HepG2 (cell line): ENCODE measurements at regions not wholly inside any gene's neighbourhood (a gene's known extent, or its start where the extent isn't known, plus 50 kb on each side); places are given as distances from the start of the nearest gene placed in this dataset.
A peak's percentile ranks its signal among the peaks of the same experiment; 100 is the strongest.

Experiments used
- ATF4 ChIP-seq, 2 experiments: fragments of 450-650 bp in 1 of 2; sonication (generic) in 1 of 2; formaldehyde crosslinking; IDR thresholded peaks; 2 replicates each; pipeline versions ENCODE4 v1.5.0 to v1.8.0; 2020 to 2022; ENCODE audit warnings: mild to moderate bottlenecking in 1 of 2, missing genetic modification reagents in 1 of 2
- CSRNP2 ChIP-seq: sonication (generic); formaldehyde crosslinking; conservative IDR thresholded peaks from 2 replicates; pipeline ENCODE4 v1.8.0; 2022; ENCODE audit warnings: low read depth, missing genetic modification reagents
- DNMT1 ChIP-seq: sonication (generic); formaldehyde crosslinking; IDR thresholded peaks from 2 replicates; pipeline ENCODE4 v1.5.1; 2020; ENCODE audit warnings: mild to moderate bottlenecking, missing genetic modification reagents
- DZIP1 ChIP-seq: sonication (generic); formaldehyde crosslinking; IDR thresholded peaks from 2 replicates; pipeline ENCODE4 v1.5.0; 2020; ENCODE audit warnings: mild to moderate bottlenecking, missing genetic modification reagents
- E2F2 ChIP-seq: sonication (generic); formaldehyde crosslinking; IDR thresholded peaks from 2 replicates; pipeline ENCODE4 v1.4.0; 2020; ENCODE audit warnings: missing genetic modification reagents, borderline replicate concordance
- HDAC2 ChIP-seq: sonication (generic); formaldehyde crosslinking; IDR thresholded peaks from 2 replicates; pipeline ENCODE4 v1.4.0; 2020; ENCODE audit warnings: missing genetic modification reagents
- MLX ChIP-seq: IDR thresholded peaks from 2 replicates; pipeline ENCODE4 v1.6.1; 2016
- MYNN ChIP-seq: sonication (generic); formaldehyde crosslinking; IDR thresholded peaks from 2 replicates; pipeline ENCODE4 v1.4.0; 2020; ENCODE audit warnings: mild to moderate bottlenecking, low read depth, missing genetic modification reagents
- SMARCC2 ChIP-seq: fragments of 450-650 bp; IDR thresholded peaks from 2 replicates; pipeline ENCODE4 v1.6.1; 2017; ENCODE audit warnings: antibody characterized with exemption, mild to moderate bottlenecking
- ZBTB43 ChIP-seq: sonication (generic); formaldehyde crosslinking; conservative IDR thresholded peaks from 2 replicates; pipeline ENCODE4 v1.4.0; 2020; ENCODE audit warnings: missing genetic modification reagents
- ZNF260 ChIP-seq: sonication (generic); formaldehyde crosslinking; IDR thresholded peaks from 2 replicates; pipeline ENCODE4 v1.4.0; 2020; ENCODE audit warnings: missing genetic modification reagents, low read depth, mild to moderate bottlenecking, borderline replicate concordance
- ZNF33B ChIP-seq: sonication (generic); formaldehyde crosslinking; IDR thresholded peaks from 2 replicates; pipeline ENCODE4 v1.5.1; 2020; ENCODE audit warnings: mild to moderate bottlenecking, missing genetic modification reagents
- ZNF572 ChIP-seq: sonication (generic); formaldehyde crosslinking; IDR thresholded peaks from 2 replicates; pipeline ENCODE4 v1.5.1; 2020; ENCODE audit warnings: mild to moderate bottlenecking, missing genetic modification reagents
- ZNF605 ChIP-seq: sonication (generic); formaldehyde crosslinking; IDR thresholded peaks from 2 replicates; pipeline ENCODE4 v1.8.0; 2022; ENCODE audit warnings: mild to moderate bottlenecking, missing genetic modification reagents
- ZNF709 ChIP-seq: sonication (generic); formaldehyde crosslinking; IDR thresholded peaks from 2 replicates; pipeline ENCODE4 v1.5.0; 2020; ENCODE audit warnings: mild to moderate bottlenecking, missing genetic modification reagents
- TF ChIP-seq, protein P1 (sequence below): sonication (generic); formaldehyde crosslinking; IDR thresholded peaks from 2 replicates; pipeline ENCODE4 v1.5.1; 2020; ENCODE audit warnings: missing genetic modification reagents, mild to moderate bottlenecking, borderline replicate concordance
- TF ChIP-seq, protein P2 (sequence below): sonication (generic); formaldehyde crosslinking; conservative IDR thresholded peaks from 2 replicates; pipeline ENCODE4 v1.8.0; 2022; ENCODE audit warnings: mild to moderate bottlenecking, moderate library complexity, missing genetic modification reagents

DNA sequence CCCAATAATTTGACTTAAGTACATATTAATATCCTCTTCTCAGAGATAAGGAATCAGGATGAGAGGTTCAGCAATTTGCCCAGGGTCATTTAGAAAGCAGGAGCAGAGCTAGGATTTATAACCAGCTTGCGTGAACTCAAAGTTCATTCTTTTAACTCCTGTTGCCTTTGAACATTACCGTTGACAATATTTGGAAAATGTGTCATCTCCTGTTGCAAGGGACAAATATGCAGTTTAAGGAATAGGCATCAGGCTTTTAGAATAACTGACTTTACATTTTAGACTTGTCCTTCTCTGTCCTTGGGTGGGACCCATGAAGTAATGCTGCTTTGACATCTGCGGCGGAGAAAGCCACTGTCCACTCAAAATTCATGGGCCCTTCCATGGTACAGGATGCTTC lies 252.2 kb upstream of the RGMA start (continued):
- TF ChIP-seq CSRNP2 (no peak), MLX (CRISPR knock-in tag) (0 out of 2 replicates have a peak, but pooled peaks have one; percentile 24), HDAC2 (CRISPR knock-in tag) (peak; percentile 86), ZNF33B (CRISPR knock-in tag) (no peak), ZNF709 (CRISPR knock-in tag) (no peak), ZNF260 (CRISPR knock-in tag) (no peak), MYNN (CRISPR knock-in tag) (no peak), ZBTB43 (CRISPR knock-in tag) (no peak), E2F2 (CRISPR knock-in tag) (no peak), ZNF605 (CRISPR knock-in tag) (no peak), ZNF572 (CRISPR knock-in tag) (no peak), DZIP1 (CRISPR knock-in tag) (no peak), DNMT1 (CRISPR knock-in tag) (no peak), ATF4 (CRISPR knock-in tag; IDR thresholded peaks at IDR 0.05) (peak in 1 of 2 experiments; percentile 86; a peak in 2 of 4 replicates), SMARCC2 (0 out of 2 replicates have a peak, but pooled peaks have one; percentile 68)
- TF ChIP-seq, protein P1, sequence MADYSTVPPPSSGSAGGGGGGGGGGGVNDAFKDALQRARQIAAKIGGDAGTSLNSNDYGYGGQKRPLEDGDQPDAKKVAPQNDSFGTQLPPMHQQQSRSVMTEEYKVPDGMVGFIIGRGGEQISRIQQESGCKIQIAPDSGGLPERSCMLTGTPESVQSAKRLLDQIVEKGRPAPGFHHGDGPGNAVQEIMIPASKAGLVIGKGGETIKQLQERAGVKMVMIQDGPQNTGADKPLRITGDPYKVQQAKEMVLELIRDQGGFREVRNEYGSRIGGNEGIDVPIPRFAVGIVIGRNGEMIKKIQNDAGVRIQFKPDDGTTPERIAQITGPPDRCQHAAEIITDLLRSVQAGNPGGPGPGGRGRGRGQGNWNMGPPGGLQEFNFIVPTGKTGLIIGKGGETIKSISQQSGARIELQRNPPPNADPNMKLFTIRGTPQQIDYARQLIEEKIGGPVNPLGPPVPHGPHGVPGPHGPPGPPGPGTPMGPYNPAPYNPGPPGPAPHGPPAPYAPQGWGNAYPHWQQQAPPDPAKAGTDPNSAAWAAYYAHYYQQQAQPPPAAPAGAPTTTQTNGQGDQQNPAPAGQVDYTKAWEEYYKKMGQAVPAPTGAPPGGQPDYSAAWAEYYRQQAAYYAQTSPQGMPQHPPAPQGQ (CRISPR knock-in tag): no peak
- TF ChIP-seq, protein P2, sequence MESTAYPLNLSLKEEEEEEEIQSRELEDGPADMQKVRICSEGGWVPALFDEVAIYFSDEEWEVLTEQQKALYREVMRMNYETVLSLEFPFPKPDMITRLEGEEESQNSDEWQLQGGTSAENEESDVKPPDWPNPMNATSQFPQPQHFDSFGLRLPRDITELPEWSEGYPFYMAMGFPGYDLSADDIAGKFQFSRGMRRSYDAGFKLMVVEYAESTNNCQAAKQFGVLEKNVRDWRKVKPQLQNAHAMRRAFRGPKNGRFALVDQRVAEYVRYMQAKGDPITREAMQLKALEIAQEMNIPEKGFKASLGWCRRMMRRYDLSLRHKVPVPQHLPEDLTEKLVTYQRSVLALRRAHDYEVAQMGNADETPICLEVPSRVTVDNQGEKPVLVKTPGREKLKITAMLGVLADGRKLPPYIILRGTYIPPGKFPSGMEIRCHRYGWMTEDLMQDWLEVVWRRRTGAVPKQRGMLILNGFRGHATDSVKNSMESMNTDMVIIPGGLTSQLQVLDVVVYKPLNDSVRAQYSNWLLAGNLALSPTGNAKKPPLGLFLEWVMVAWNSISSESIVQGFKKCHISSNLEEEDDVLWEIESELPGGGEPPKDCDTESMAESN (CRISPR knock-in tag): no peak
